KMS-11 (cell line): ENCODE measurements at regions not wholly inside any gene's neighbourhood (a gene's known extent, or its start where the extent isn't known, plus 50 kb on each side); places are given as distances from the start of the nearest gene placed in this dataset.
"Not testable (repeated sequence)": the region's sequence is repeated elsewhere in the genome, so short reads cannot be mapped to it uniquely, and the experiment has no call there.

Experiments
- H2AFZ ChIP-seq: fragments of 200-600 bp; sonication (generic); 2 replicates; pipeline ENCODE4 v1.6.1; 2016; ENCODE audit warnings: antibody characterized with exemption, mixed run types, low read depth
- H3K27ac ChIP-seq: fragments of 200-600 bp; sonication (generic); 2 replicates; pipeline ENCODE4 v1.6.1; 2016; ENCODE audit warnings: mild to moderate bottlenecking, mixed run types
- H3K27me3 ChIP-seq: fragments of 200-600 bp; sonication (generic); 2 replicates; pipeline ENCODE4 v1.6.1; 2017; ENCODE audit warnings: mild to moderate bottlenecking, low read depth, mixed run types, moderate library complexity; ENCODE audit not compliant: insufficient read depth
- H3K36me3 ChIP-seq: fragments of 200-600 bp; sonication (generic); 2 replicates; pipeline ENCODE4 v1.6.1; 2017; ENCODE audit warnings: mild to moderate bottlenecking, mixed run types; ENCODE audit not compliant: insufficient read depth
- H3K4me1 ChIP-seq: fragments of 200-600 bp; sonication (generic); 2 replicates; pipeline ENCODE4 v1.6.1; 2016; ENCODE audit warnings: mild to moderate bottlenecking, low read depth, mixed run types; ENCODE audit not compliant: poor library complexity, severe bottlenecking
- H3K4me2 ChIP-seq: fragments of 200-600 bp; sonication (generic); 2 replicates; pipeline ENCODE4 v1.7.0; 2016; ENCODE audit warnings: mild to moderate bottlenecking, mixed run types
- H3K4me3 ChIP-seq: fragments of 200-600 bp; sonication (generic); IDR thresholded peaks from 2 replicates; pipeline ENCODE4 v1.6.1; 2017; ENCODE audit warnings: low read depth, low read length, mixed read lengths; ENCODE audit not compliant: insufficient read depth
- H3K79me2 ChIP-seq: fragments of 200-600 bp; sonication (generic); 2 replicates; pipeline ENCODE4 v1.6.1; 2016; ENCODE audit warnings: low read depth, mixed run types; ENCODE audit not compliant: insufficient read depth
- H3K9ac ChIP-seq: fragments of 200-600 bp; sonication (generic); 2 replicates; pipeline ENCODE4 v1.6.1; 2016; ENCODE audit warnings: mild to moderate bottlenecking, mixed run types
- H4K20me1 ChIP-seq: fragments of 200-600 bp; sonication (generic); 2 replicates; pipeline ENCODE4 v1.6.1; 2016; ENCODE audit warnings: mild to moderate bottlenecking, mixed run types; ENCODE audit not compliant: insufficient read depth
- CTCF ChIP-seq: fragments of 200-600 bp; sonication (generic); conservative IDR thresholded peaks from 2 replicates; pipeline ENCODE4 v1.6.1; 2017; ENCODE audit warnings: low read depth, mild to moderate bottlenecking, antibody characterized with exemption, low read length, moderate library complexity, mixed read lengths

DNA sequence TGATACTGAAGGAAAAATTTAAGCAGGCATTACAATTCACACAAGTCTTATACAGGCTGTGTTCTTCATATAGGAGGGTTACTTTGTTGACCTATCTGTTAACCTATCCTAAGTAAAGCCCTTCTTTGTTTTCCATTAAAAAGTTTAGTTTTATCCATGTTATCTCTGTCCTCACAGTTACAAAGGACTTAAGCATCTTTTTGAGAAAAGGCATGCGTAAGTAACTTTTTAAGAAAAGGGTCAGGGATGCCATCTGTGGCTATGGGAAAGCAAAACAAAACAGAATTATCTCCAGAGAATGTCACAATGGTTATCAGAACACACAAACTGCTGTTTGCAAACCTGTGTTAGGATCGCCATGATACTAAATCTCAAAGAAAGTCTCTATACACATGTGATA, 295.8 kb upstream of the MTPN start:
- TF ChIP-seq CTCF: no peak
- no peaks in the 10 kb centered on the region for H3K36me3 ChIP-seq

DNA sequence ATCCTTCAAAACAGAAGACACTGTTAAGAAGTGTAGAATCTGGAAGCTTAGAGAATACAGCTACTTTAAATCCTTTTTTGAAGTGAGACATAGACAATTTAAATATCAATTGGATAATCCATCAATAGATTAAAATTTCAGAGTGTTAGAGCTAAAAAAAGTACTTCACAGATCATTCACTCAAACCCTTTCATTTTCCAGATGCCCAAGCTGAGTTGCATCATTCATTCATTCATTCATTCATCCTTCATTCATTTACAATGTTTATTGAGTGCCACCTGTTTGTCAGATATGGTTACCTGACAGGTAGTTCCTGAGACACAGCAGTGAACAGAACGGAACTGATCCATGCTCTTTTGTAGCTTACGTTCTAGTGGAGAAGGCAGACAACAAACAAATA, 290.7 kb upstream of the MTPN start:
- Histone ChIP-seq H3K36me3 (no peaks in the 10 kb centered on the region), H3K4me2 (no peak overlapping the region), H3K4me1 (no peaks in the 10 kb centered on the region), H3K9ac (no peak overlapping the region), H4K20me1 (no peaks in the 10 kb centered on the region), H3K27ac (no peak overlapping the region), H3K27me3 (no peaks in the 10 kb centered on the region), H2AFZ (no peak overlapping the region), H3K79me2 (no peaks in the 10 kb centered on the region), H3K4me3 (no peak overlapping the region)
- TF ChIP-seq CTCF: no peak

More for the DNA sequence above, 295.8 kb upstream of the MTPN start:
- Histone ChIP-seq H3K4me1 (no peaks in the 10 kb centered on the region), H3K4me3 (no peak overlapping the region), H4K20me1 (no peaks in the 10 kb centered on the region), H3K27me3 (no peaks in the 10 kb centered on the region), H3K27ac (no peak overlapping the region), H2AFZ (no peak overlapping the region), H3K4me2 (no peak overlapping the region), H3K79me2 (no peaks in the 10 kb centered on the region), H3K9ac (no peak overlapping the region)

GRCh38 chr7:136266457-136266856, 289.3 kb upstream of the MTPN start:
- Histone ChIP-seq H3K9ac (no peak overlapping the region), H3K27ac (no peak overlapping the region), H3K4me1 (no peaks in the 10 kb centered on the region), H3K4me2 (no peak overlapping the region), H3K27me3 (no peaks in the 10 kb centered on the region), H3K79me2 (no peaks in the 10 kb centered on the region), H3K4me3 (no peak overlapping the region), H3K36me3 (no peaks in the 10 kb centered on the region), H2AFZ (no peak overlapping the region), H4K20me1 (no peaks in the 10 kb centered on the region)
- no peak for TF ChIP-seq CTCF

- not testable (repeated sequence) for H3K4me2 ChIP-seq, H4K20me1 ChIP-seq, H3K4me1 ChIP-seq, H3K4me3 ChIP-seq, H2AFZ ChIP-seq, H3K27me3 ChIP-seq, H3K9ac ChIP-seq, H3K27ac ChIP-seq, H3K36me3 ChIP-seq, H3K79me2 ChIP-seq
These were observed 287.1 kb upstream of the MTPN start for GRCh38 chr7:136264304-136264703.

DNA sequence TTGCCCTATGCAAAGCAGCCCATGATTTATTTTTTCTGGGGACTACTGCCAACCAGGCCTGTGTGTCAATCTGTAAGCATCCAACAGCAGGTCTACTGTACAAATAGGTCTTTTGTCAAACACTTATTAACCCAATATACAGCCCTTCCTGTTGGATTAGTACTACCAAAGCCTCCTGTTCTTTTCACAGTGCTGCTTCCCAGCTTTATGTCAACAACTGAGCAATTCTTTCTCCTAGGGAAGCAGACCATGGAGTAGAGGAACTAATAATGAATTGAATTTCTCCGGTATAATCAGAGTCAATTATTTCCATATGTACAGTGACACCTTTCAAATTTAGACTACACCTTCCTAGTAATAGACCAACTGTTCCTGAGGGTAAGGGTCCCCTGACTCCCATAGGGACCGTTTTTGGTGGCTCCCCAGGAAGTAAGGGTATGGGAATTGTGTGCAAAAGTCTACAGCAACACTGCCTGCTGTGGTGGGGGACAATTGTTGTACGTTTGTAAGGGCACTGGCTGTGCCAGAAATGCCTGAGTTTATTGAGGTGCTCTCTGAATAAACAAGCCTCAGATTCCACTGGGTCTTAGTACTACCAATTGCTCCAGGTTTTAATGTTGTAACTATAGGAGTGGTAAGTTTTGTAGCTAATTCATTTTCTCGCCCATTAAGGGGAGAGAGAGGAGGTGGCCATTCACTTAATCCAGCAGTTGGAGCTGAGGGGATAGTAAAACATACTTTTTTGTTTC, 286.1 kb upstream of the MTPN start:
- H3K4me3 ChIP-seq, H3K27ac ChIP-seq, H4K20me1 ChIP-seq, H3K36me3 ChIP-seq, H2AFZ ChIP-seq, H3K4me1 ChIP-seq, H3K79me2 ChIP-seq, H3K9ac ChIP-seq, H3K27me3 ChIP-seq, H3K4me2 ChIP-seq: not testable (repeated sequence)

GRCh38 chr7:136260591-136260990, 283.4 kb upstream of the MTPN start:
- H3K36me3 ChIP-seq, H2AFZ ChIP-seq, H3K4me3 ChIP-seq, H3K9ac ChIP-seq, H3K4me2 ChIP-seq, H4K20me1 ChIP-seq, H3K27ac ChIP-seq, H3K4me1 ChIP-seq, H3K79me2 ChIP-seq, H3K27me3 ChIP-seq: not testable (repeated sequence)
